ENCODE measurements at regions not wholly inside any gene's neighbourhood (a gene's known extent, or its start where the extent isn't known, plus 50 kb on each side); places are given as distances from the start of the nearest gene placed in this dataset.

DNA sequence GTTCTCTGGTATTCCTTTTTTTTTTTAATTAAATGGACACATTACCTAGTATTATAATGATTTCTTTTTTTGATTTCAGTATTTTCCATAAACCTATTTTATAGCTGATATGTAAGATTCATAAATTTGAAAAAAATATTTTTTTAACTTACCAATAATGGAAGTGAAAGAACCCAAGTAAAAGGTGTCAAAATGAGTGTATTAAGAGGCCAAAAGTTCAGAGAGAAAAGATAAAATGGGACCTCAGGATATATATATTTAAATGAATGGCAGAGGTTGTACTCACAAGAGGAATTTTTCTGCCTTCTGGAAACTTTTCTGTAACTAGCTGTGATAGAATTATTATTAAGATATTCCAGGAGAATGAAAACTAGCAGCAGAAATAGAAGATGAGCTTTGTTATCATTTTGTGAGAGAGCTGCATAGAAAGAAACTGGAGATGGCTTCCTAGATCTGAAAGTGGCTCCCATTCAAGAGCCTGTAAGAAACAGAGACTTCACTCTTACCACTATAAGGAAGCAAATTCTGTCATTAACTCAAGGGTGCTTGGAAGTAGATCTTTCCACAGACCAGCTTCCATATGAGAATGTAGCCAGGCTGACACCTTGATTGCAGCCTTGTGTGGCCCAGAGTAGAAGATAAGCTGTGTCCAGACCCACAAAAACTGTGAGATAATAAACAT is 91.7 kb downstream of the MRPS30 start:
- DNase-seq (ENCODE audit: low spot score in 2 of 2, unreplicated experiment in 2 of 2): no peak
- Mint-ChIP-seq H3K27me3 (ENCODE audit: low read depth) (no peaks in the 10 kb centered on the region), H3K36me3 (no peaks in the 10 kb centered on the region), H3K4me1 (no peaks in the 10 kb centered on the region), H3K4me3 (no peak overlapping the region), H3K27ac (no peak overlapping the region), H3K9me3 (no peaks in the 10 kb centered on the region)
- TF ChIP-seq, protein P1, sequence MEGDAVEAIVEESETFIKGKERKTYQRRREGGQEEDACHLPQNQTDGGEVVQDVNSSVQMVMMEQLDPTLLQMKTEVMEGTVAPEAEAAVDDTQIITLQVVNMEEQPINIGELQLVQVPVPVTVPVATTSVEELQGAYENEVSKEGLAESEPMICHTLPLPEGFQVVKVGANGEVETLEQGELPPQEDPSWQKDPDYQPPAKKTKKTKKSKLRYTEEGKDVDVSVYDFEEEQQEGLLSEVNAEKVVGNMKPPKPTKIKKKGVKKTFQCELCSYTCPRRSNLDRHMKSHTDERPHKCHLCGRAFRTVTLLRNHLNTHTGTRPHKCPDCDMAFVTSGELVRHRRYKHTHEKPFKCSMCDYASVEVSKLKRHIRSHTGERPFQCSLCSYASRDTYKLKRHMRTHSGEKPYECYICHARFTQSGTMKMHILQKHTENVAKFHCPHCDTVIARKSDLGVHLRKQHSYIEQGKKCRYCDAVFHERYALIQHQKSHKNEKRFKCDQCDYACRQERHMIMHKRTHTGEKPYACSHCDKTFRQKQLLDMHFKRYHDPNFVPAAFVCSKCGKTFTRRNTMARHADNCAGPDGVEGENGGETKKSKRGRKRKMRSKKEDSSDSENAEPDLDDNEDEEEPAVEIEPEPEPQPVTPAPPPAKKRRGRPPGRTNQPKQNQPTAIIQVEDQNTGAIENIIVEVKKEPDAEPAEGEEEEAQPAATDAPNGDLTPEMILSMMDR (IDR thresholded peaks at IDR 0.05; ENCODE audit: unreplicated experiment): no peak

- H3K9me3 Mint-ChIP-seq: no peaks in the 10 kb centered on the region
- no peaks in the 10 kb centered on the region for H3K36me3 Mint-ChIP-seq
- H3K4me3 Mint-ChIP-seq: no peak overlapping the region
- no peak for DNase-seq (ENCODE audit: low spot score in 2 of 2, unreplicated experiment in 2 of 2)
- no peak overlapping the region for H3K27ac Mint-ChIP-seq
- H3K4me1 Mint-ChIP-seq: no peaks in the 10 kb centered on the region
- TF ChIP-seq, protein P1 (IDR thresholded peaks at IDR 0.05; ENCODE audit: unreplicated experiment): no peak
- no peaks in the 10 kb centered on the region for H3K27me3 Mint-ChIP-seq (ENCODE audit: low read depth)
Measured at GRCh38 chr5:44907396-44907795, 98.6 kb downstream of the MRPS30 start.

DNA sequence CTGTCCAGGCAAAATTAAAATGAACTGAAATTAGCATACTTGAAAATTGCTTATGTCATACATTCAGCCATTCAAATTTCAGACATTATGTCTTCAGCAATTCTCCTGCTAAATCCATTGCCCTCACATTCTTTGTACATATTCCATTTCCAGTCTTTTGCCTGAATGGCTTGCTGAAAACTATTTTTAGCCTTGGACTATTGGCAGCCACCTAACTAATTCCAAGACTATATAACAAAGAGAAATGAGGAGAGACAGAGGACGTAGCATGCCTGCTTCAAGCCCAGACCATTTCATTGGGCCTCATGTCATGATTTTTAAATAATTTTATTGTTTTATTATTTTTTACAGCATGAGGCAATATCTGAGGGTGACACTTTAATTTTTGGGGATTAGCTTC is 100.3 kb downstream of the MRPS30 start:
- Mint-ChIP-seq H3K4me3 (no peak overlapping the region), H3K9me3 (no peaks in the 10 kb centered on the region), H3K27me3 (ENCODE audit: low read depth) (no peaks in the 10 kb centered on the region), H3K27ac (no peak overlapping the region), H3K4me1 (no peaks in the 10 kb centered on the region), H3K36me3 (no peaks in the 10 kb centered on the region)
- DNase-seq (ENCODE audit: low spot score in 2 of 2, unreplicated experiment in 2 of 2): no peak
- TF ChIP-seq, protein P1 (IDR thresholded peaks at IDR 0.05; ENCODE audit: unreplicated experiment): no peak

- TF ChIP-seq, protein P1 (IDR thresholded peaks at IDR 0.05; ENCODE audit: unreplicated experiment): no peak
- H3K4me3 Mint-ChIP-seq: no peak overlapping the region
- H3K27me3 Mint-ChIP-seq (ENCODE audit: low read depth): no peaks in the 10 kb centered on the region
- no peaks in the 10 kb centered on the region for H3K9me3 Mint-ChIP-seq
- no peaks in the 10 kb centered on the region for H3K36me3 Mint-ChIP-seq
- no peak for DNase-seq (ENCODE audit: low spot score in 2 of 2, unreplicated experiment in 2 of 2)
- H3K4me1 Mint-ChIP-seq: no peaks in the 10 kb centered on the region
- H3K27ac Mint-ChIP-seq: no peak overlapping the region
Measured at GRCh38 chr5:44911501-44911900, 102.8 kb downstream of the MRPS30 start.

DNA sequence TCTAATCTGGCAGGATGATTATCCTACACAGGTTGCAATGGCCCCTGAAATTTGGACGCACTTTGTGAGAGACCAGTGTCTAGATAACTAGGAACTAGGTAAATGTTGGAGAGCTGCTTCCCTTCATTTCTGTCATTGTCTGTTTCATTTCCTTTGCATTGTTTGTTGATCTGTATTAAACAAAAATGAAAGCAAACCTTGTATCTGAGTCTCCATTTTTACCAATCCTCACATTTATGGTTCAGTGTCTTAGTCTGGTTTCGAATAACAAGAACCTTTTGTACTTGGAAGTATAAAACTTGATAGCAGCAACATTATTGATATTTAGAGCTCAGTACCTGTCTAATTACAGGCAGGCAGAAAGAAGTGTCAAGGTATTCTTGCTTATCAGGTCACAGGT is 105.5 kb downstream of the MRPS30 start:
- H3K9me3 Mint-ChIP-seq: no peaks in the 10 kb centered on the region
- TF ChIP-seq, protein P1 (IDR thresholded peaks at IDR 0.05; ENCODE audit: unreplicated experiment): no peak
- H3K27ac Mint-ChIP-seq: no peak overlapping the region
- no peaks in the 10 kb centered on the region for H3K4me1 Mint-ChIP-seq
- DNase-seq (ENCODE audit: low spot score in 2 of 2, unreplicated experiment in 2 of 2): no peak
- H3K27me3 Mint-ChIP-seq (ENCODE audit: low read depth): no peaks in the 10 kb centered on the region
- H3K4me3 Mint-ChIP-seq: no peak overlapping the region
- H3K36me3 Mint-ChIP-seq: no peaks in the 10 kb centered on the region

DNA sequence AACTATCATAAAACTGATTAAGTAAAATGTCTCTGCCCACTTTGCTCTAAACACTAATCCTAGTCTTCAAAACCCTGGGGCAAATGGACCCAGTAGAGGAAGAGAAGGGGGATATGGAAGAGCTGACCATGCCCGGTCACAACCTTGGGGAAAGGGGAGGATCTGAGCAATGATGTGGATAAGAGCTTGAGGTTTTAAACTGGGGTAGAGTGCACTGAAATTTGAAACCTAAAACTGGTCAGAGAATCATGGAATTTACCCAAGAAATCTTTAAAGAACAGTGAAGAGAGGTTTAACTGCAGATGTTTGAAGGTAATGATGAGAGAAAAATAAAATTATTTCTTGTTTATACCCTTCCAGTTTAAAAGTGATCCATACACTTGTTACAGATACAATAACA is 110.8 kb downstream of the MRPS30 start:
- Mint-ChIP-seq H3K9me3 (peaks cover 3% of the 10 kb centered on the region), H3K4me1 (peaks cover 1% of the 10 kb centered on the region), H3K4me3 (no peak overlapping the region), H3K36me3 (no peaks in the 10 kb centered on the region), H3K27me3 (ENCODE audit: low read depth) (no peaks in the 10 kb centered on the region), H3K27ac (no peak overlapping the region)
- TF ChIP-seq, protein P1 (IDR thresholded peaks at IDR 0.05; ENCODE audit: unreplicated experiment): no peak
- no peak for DNase-seq (ENCODE audit: low spot score in 2 of 2, unreplicated experiment in 2 of 2)
